ENCODE measurements at regions not wholly inside any gene's neighbourhood (a gene's known extent, or its start where the extent isn't known, plus 50 kb on each side); places are given as distances from the start of the nearest gene placed in this dataset.
A peak's percentile ranks its signal among the peaks of the same experiment; 100 is the strongest.

DNA sequence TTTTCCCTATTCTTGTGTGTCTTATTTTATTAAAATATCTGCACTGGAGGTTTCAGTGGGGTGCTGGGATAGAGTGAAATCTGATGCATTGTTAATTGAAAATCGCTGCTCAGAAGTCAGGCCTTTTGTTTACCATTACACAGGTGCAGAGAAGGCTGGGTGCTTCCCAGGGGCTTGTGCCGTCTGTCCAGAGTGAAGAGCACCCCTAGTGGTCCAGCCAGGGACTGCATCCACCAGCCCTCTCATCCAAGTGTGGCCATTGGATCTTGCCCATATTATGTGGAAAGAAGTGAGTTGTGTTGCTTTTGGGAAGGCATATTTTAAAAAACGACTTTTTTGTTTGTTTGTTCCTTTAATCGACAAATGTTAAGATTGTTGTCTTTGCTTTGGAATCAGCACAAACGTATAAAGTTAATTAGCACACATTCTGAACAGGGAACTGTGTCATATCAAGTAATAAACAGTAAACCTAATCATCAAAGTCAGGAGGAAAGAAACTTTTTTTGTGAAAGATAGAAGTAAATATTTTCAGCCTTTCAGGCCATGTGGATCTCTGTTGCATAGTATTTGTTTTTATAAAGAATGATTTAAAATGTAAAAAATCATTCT lies 315.6 kb downstream of the MTRR start:
- Histone ChIP-seq H3K36me3 (ENCODE audit: insufficient read depth, low read length) (no peaks in the 10 kb centered on the region), H4K20me1 (ENCODE audit: insufficient read depth) (no peaks in the 10 kb centered on the region), H3K27me3 (ENCODE audit: insufficient read depth, low read depth, low read length) (no peaks in the 10 kb centered on the region), H2AFZ (ENCODE audit: low read depth, low read length) (no peak overlapping the region), H3K27ac (ENCODE audit: low read length) (no peak overlapping the region), H3K9me2 (ENCODE audit: insufficient read depth, low read length) (no peaks in the 10 kb centered on the region), H3F3A (ENCODE audit: insufficient read depth, low read length, poor library complexity, severe bottlenecking) (no peaks in the 10 kb centered on the region), H3K4me2 (ENCODE audit: low read length) (no peak overlapping the region), H3K79me2 (replicated peaks; ENCODE audit: insufficient read depth, low read length) (no peaks in the 10 kb centered on the region), H3K4me3 (ENCODE audit: low read length) (no peak overlapping the region), H3K9me3 (ENCODE audit: low read length) (no peaks in the 10 kb centered on the region), H3K9ac (ENCODE audit: low read length) (no peak overlapping the region)
- TF ChIP-seq EZH2 (IDR thresholded peaks at IDR 0.05; ENCODE audit: borderline replicate concordance, insufficient read depth, low read length, poor library complexity, severe bottlenecking) = no peak
- TF ChIP-seq RAD21 (conservative IDR thresholded peaks at IDR 0.05) = no peak
- TF ChIP-seq TAF1 (IDR thresholded peaks at IDR 0.05; ENCODE audit: low read depth) = no peak
- TF ChIP-seq, protein P1, sequence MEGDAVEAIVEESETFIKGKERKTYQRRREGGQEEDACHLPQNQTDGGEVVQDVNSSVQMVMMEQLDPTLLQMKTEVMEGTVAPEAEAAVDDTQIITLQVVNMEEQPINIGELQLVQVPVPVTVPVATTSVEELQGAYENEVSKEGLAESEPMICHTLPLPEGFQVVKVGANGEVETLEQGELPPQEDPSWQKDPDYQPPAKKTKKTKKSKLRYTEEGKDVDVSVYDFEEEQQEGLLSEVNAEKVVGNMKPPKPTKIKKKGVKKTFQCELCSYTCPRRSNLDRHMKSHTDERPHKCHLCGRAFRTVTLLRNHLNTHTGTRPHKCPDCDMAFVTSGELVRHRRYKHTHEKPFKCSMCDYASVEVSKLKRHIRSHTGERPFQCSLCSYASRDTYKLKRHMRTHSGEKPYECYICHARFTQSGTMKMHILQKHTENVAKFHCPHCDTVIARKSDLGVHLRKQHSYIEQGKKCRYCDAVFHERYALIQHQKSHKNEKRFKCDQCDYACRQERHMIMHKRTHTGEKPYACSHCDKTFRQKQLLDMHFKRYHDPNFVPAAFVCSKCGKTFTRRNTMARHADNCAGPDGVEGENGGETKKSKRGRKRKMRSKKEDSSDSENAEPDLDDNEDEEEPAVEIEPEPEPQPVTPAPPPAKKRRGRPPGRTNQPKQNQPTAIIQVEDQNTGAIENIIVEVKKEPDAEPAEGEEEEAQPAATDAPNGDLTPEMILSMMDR (IDR thresholded peaks at IDR 0.05; ENCODE audit: poor library complexity, severe bottlenecking) = peak; percentile 31
- no peak for TF ChIP-seq MXI1 (conservative IDR thresholded peaks at IDR 0.05; ENCODE audit: poor library complexity, severe bottlenecking)
- TF ChIP-seq, protein P2, sequence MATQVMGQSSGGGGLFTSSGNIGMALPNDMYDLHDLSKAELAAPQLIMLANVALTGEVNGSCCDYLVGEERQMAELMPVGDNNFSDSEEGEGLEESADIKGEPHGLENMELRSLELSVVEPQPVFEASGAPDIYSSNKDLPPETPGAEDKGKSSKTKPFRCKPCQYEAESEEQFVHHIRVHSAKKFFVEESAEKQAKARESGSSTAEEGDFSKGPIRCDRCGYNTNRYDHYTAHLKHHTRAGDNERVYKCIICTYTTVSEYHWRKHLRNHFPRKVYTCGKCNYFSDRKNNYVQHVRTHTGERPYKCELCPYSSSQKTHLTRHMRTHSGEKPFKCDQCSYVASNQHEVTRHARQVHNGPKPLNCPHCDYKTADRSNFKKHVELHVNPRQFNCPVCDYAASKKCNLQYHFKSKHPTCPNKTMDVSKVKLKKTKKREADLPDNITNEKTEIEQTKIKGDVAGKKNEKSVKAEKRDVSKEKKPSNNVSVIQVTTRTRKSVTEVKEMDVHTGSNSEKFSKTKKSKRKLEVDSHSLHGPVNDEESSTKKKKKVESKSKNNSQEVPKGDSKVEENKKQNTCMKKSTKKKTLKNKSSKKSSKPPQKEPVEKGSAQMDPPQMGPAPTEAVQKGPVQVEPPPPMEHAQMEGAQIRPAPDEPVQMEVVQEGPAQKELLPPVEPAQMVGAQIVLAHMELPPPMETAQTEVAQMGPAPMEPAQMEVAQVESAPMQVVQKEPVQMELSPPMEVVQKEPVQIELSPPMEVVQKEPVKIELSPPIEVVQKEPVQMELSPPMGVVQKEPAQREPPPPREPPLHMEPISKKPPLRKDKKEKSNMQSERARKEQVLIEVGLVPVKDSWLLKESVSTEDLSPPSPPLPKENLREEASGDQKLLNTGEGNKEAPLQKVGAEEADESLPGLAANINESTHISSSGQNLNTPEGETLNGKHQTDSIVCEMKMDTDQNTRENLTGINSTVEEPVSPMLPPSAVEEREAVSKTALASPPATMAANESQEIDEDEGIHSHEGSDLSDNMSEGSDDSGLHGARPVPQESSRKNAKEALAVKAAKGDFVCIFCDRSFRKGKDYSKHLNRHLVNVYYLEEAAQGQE (IDR thresholded peaks at IDR 0.05; ENCODE audit: borderline replicate concordance) = no peak
- TF ChIP-seq EP300 (conservative IDR thresholded peaks at IDR 0.05; ENCODE audit: poor library complexity, severe bottlenecking) = no peak

DNA sequence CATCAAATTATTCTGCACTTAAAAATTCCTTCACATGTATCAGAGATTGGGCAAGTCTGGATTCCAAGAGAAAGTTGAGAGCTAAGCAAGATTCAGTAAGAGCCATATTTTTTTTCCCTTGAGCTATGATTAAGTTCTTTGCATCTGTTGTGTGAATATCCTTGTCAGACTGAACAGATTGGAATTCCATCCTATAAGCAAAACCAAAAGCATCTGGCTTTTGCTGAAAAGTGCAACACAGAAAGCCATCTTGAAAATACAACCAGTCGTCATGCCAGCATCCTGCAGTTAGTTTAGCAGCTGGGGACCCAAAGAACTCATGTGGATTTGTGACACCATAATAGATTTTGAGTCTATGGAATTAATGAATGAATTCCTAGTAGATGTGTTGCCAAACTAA lies 316.9 kb downstream of the MTRR start:
- TF ChIP-seq EP300 (conservative IDR thresholded peaks at IDR 0.05; ENCODE audit: poor library complexity, severe bottlenecking) = no peak
- TF ChIP-seq EZH2 (IDR thresholded peaks at IDR 0.05; ENCODE audit: borderline replicate concordance, insufficient read depth, low read length, poor library complexity, severe bottlenecking) = no peak
- no peak for TF ChIP-seq MXI1 (conservative IDR thresholded peaks at IDR 0.05; ENCODE audit: poor library complexity, severe bottlenecking)
- TF ChIP-seq POLR2AphosphoS5 (IDR thresholded peaks at IDR 0.05) = no peak
- TF ChIP-seq, protein P1 (IDR thresholded peaks at IDR 0.05; ENCODE audit: poor library complexity, severe bottlenecking) = no peak
- TF ChIP-seq, protein P2 (IDR thresholded peaks at IDR 0.05; ENCODE audit: borderline replicate concordance) = no peak
- no peak for TF ChIP-seq TAF1 (IDR thresholded peaks at IDR 0.05; ENCODE audit: low read depth)
- TF ChIP-seq SMC3 (conservative IDR thresholded peaks at IDR 0.05; ENCODE audit: poor library complexity) = no peak
- no peak for TF ChIP-seq RAD21 (conservative IDR thresholded peaks at IDR 0.05)
- no peaks in the 10 kb centered on the region for H4K20me1 ChIP-seq (ENCODE audit: insufficient read depth)
- H3K36me3 ChIP-seq (ENCODE audit: insufficient read depth, low read length) = no peaks in the 10 kb centered on the region
- H3K9ac ChIP-seq (ENCODE audit: low read length) = no peak overlapping the region
- no peak overlapping the region for H2AFZ ChIP-seq (ENCODE audit: low read depth, low read length)
- H3K4me2 ChIP-seq (ENCODE audit: low read length) = no peak overlapping the region
- H3K9me3 ChIP-seq (ENCODE audit: low read length) = no peaks in the 10 kb centered on the region
- H3K27ac ChIP-seq (ENCODE audit: low read length) = no peak overlapping the region
- no peaks in the 10 kb centered on the region for H3F3A ChIP-seq (ENCODE audit: insufficient read depth, low read length, poor library complexity, severe bottlenecking)
- no peaks in the 10 kb centered on the region for H3K79me2 ChIP-seq (replicated peaks; ENCODE audit: insufficient read depth, low read length)
- no peaks in the 10 kb centered on the region for H3K27me3 ChIP-seq (ENCODE audit: insufficient read depth, low read depth, low read length)
- H3K9me2 ChIP-seq (ENCODE audit: insufficient read depth, low read length) = no peaks in the 10 kb centered on the region
- no peak overlapping the region for H3K4me3 ChIP-seq (ENCODE audit: low read length)

Measured in neural cell (in vitro differentiated cells).